GM21528 (cell line): ENCODE measurements at regions not wholly inside any gene's neighbourhood (a gene's known extent, or its start where the extent isn't known, plus 50 kb on each side); places are given as distances from the start of the nearest gene placed in this dataset.
A peak's percentile ranks its signal among the peaks of the same experiment; 100 is the strongest.

ENCODE experiments used
- ATAC-seq: cut with Tn5 transposase; IDR thresholded peaks from one replicate; pipeline ENCODE4 v1.9.1; 2021; ENCODE audit warnings: mild to moderate bottlenecking, moderate library complexity; ENCODE audit not compliant: unreplicated experiment, low FRiP score

DNA sequence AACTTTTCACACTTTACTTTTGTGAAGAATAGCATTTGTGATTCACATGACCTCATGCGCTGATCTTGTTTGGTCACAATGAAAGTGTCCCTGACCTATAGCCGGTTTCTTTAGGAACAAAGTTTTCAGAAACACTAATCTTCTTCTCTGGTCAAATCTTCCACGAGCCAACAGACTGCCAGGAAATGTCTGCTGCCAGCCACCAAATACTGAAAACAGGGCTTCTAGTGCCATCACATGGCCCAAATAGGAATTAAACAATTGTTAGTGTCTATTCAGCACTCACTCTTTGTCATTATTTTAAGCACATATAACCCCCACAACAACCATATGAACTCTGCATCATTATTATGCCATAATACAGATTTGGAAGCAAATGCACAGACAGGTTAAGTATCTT, 286.5 kb upstream of the SYT4 start:
- no peak for ATAC-seq

GRCh38 chr18:43570593-43570992, 293.3 kb upstream of the SYT4 start:
- ATAC-seq: no peak

GRCh38 chr18:43571078-43571689, 293.9 kb upstream of the SYT4 start:
- ATAC-seq: peak; percentile 59

DNA sequence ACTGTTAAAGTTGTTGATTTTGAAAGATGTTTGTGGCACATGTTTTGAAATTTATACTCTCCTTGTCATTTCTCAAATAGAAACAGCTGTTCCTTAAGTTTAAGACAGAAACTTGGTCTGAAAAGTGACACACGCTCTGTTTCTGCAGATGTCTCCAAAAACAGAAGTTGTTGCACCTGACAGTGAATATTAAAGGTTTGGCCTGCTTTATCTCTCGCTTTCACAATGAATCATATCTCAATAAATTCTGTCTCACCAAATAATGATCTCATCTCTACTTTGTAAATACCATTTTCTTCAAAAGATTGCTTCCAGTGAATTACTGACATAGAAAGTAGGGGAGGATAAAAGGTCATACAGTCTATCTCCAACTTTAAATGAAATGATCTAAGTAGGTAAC, 294.9 kb upstream of the SYT4 start:
- ATAC-seq: peak; percentile 62

DNA sequence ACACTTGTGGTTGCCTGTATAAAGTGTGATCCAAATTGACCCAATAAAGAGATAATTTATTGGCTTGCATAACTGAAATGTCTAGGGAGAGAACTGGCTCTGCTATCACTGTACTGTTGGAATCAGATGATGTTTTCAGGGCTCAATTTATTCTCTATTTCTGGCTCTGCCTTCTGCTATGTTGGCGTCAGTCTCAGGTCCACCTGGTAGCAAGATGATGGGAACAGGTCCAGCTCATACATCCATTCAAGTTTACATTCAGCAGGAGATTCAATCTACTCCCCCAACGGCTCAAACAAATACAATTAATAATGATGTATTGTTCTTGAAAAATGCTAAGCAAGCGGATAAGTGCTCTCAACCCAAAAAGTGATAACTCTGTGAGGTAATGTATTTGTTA, 297.7 kb upstream of the SYT4 start:
- no peak for ATAC-seq

DNA sequence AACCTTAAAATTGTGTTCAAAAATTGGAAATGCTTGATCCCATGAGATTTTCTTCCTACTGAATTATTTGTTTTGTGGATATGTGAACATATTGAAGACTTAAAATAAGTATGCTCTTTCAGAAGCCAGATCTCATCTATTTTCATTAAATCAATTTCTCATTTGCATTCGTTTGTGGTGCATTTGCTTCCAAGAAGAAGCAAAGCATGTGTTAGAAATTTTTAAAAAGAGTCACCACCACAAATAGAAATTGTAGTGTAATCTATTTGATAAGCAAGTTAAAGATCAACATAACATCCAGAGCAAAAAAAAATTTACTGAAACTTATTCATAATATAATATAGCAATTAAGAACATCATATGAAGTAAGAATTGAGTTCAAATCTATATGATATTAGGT, 300.9 kb upstream of the SYT4 start:
- no peak for ATAC-seq

- no peak for ATAC-seq
Observed at GRCh38 chr18:43578706-43579105, 301.4 kb upstream of the SYT4 start.

- ATAC-seq: no peak
Observed at GRCh38 chr18:43581936-43582519, 304.7 kb upstream of the SYT4 start.

DNA sequence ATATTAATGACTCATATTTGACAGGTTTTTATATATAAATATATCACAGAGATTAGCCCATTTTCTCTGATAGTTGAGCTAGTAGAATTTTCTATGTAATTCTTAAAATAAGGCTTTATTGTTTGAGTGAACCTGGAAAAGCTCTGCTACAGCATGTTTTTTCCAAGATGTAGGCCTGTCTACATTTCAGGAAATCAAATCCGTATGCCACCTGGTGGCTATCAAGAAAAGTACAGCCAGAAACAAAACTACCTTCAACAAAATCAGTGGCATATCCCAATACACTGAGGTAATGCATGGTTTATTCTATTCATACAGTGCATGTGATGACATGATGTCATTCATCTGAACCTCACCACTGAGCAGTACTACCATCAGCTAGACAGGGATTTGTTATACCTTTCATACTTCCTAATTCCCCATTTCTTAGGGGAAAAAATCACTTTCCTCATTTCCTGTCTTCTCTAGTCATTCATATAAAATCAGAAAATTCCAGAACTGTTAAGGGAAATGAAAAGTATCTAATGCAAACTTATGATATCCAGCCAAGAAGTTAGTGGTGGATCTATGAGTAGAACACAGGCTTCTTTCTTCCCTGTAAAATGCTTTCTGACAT, 310.4 kb upstream of the SYT4 start:
- no peak for ATAC-seq

- no peak for ATAC-seq
Observed at GRCh38 chr18:43588838-43589237, 311.5 kb upstream of the SYT4 start.

DNA sequence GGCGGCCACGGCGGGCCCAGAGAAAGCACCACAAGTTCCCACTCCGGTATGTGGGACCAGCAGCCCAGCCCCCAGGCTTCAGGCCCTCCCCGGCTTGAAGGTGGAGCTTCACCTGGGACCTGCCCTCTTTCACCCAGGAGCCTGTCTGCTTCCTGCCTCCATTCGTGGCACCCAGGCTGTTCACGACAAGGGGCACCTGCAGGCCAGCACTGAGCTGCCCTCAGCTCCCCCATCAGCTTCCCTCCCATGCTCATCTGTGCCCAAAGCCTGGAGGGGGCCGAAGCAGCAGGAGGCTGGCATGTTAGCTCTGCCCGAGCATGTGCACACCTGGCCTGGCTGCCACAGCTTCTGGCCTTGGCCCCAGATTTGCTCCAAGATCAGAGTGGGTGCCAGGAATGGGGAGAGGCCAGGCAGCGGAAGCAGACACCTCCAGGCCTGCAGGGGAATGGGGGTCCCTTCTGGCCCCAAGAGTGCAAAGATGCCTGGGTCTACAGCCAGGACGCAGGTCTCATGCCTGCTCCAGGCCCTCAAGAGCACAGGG, 312.4 kb upstream of the SYT4 start:
- ATAC-seq: no peak

- ATAC-seq: no peak
Observed at GRCh38 chr18:43590182-43590903, 313.1 kb upstream of the SYT4 start.

DNA sequence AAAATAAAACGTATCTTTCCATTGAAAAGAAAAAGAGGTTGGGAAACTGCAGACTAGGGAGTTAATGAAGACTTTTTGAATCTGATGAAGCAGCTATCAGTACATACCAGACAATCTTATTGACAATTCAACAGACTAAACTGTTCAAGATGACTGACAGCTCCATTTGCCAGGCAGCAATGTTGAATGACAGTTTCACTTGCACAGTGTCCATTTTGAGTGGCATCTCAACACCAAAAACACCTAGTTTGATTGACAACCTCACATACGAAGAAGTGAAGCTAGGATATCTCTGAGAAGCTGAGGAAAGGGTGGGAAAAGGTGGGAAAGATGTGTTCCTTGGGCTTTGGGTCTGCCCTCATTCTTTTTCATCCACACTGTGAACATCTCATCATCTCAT, 315.0 kb upstream of the SYT4 start:
- no peak for ATAC-seq

DNA sequence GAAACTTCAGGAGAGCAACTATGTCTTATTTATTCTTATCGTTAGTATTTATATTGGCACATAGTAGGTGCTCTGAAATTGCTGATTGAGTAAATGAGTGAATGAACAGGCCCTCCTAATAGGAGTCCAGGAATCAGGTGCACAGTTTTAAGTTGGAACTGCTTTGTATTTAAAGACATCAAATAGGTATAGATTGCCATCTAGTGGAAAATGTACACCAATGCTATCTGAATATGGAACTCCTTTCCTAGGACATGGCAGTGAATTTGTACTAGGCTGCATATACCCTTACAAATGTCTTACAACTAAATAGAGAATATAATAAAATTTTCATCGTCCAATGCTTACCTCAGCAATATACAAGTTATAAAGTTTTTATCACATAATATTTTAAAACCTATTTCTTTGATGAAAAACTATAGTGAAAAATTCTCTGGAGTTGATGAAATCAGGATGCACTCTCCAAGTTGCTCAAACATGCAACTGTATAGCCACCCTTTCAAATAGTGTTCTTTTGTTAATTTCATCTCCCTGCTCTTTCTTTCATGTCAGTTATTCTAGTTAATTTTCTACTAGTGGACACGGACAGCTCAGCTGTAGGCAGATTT, 318.9 kb upstream of the SYT4 start:
- ATAC-seq: no peak

DNA sequence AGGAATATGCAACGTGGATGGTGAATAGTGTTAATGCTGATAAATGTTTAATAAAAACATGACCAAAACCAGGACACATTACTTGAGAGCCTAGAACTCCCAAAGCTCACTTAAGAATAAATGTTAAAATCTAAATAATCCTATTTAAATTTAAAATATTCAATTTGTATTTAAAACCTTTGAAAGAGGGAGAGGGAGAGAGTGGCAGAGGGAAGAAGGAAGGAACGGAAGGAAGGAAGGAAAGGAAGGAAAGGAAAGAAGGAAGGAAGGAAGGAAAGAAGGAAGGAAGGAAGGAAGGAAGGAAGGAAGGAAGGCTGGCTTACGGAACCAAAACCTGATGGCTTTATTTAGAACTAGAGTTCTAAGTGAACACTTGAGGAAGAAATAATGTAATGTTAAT, 324.1 kb upstream of the SYT4 start:
- no peak for ATAC-seq

- ATAC-seq: no peak
Observed at GRCh38 chr18:43605224-43605623, 327.9 kb upstream of the SYT4 start.

DNA sequence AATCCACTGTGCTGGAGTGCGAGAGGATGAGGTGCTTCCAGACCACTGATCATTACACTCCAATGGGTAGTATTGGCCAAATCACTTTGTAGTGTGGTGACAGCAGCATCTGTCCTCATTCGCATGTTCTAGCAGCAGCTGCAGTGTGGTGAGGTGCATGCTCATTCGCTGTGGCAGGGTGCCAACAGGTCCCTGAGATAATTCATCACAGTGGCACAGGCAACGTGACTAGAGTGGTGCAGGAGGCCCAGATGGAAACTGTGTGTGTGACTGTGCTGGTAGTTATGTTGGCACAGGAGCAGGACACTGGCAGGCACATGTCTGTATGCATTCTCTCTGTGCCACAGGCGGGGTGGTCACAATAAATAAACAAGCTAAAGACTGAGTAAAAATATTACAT, 329.5 kb upstream of the SYT4 start:
- ATAC-seq: no peak

- no peak for ATAC-seq
Observed at GRCh38 chr18:43620936-43621335, 343.6 kb upstream of the SYT4 start.

- no peak for ATAC-seq
Observed at GRCh38 chr18:43622024-43622423, 344.7 kb upstream of the SYT4 start.

- ATAC-seq: no peak
Observed at GRCh38 chr18:43625582-43625981, 348.3 kb upstream of the SYT4 start.
